GM19238 (cell line): ENCODE measurements at regions not wholly inside any gene's neighbourhood (a gene's known extent, or its start where the extent isn't known, plus 50 kb on each side); places are given as distances from the start of the nearest gene placed in this dataset.
"Not testable (repeated sequence)": the region's sequence is repeated elsewhere in the genome, so short reads cannot be mapped to it uniquely, and the experiment has no call there.

Experiments used
- DNase-seq: peaks from one replicate; pipeline ENCODE4 v3.0.0; 2011; ENCODE audit warnings: low spot score; ENCODE audit not compliant: insufficient read length

DNA sequence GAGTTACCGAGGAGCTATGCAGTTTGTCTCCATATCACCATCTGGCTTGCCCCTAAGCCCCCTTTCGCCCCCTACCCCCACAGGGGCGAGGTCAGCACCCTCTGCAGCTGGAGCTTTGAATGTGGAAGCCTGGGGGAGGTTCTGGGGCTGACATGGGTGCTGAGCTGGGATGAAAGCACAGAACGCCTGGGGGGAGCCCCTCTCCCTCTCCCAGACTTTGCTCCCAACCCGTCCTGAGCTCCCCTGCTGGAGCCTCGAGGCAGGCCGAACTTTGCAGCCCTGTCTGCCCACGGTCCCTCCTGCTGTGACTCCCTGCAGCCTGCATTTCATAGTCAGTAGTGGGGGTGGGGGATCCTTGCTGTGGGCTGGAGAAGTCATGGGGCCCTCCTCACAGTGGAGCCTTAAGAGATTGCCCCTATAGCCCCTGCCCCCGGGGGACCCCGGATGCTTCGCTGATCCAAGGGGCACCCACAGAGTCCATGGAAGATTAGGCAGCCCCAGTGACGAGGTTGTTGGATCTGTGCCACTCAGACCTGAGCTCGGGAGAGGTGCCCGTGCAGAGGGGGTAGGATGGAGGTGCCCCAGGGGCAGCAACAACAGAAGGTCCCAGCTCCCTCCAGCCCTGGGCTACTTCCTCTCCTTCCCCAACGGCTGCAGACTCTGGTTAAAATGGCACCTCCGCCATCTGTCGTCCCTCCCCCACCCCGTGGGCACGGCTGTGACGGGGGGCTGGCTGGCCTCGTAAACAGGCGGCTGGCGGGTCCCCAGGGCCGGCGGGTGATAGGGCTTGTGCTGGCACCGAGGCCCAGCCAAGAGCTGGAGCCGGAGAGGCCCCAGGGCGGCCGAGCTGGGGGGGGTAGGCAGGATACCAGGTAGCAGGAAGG lies 162.0 kb downstream of the C9orf50 start:
- DNase-seq: no peak

DNA sequence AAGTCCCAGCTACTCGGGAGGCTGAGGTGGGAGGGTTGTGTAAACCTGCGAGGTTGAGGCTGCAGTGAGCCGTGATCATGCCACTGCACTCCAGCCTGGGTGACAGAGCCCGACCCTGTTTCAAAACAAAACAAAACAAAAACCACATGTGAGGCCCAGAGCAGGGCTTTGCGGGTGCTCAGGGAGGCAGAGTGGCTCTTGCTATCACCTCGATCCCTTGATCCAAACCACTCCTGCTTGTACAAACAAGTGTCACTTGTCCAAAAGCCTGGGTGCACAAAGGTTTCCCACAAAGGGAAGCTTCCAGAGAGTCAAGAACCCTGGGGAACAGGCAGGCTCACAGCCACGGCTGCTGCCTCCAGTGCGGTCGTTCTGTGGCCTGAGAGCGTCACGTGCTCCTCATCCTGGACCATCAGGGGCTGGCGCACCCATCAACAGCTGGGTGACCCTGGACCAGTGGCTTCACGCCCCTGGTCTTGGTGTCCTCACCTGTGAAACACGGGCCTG lies 162.7 kb downstream of the C9orf50 start:
- DNase-seq: peak; percentile 51

DNA sequence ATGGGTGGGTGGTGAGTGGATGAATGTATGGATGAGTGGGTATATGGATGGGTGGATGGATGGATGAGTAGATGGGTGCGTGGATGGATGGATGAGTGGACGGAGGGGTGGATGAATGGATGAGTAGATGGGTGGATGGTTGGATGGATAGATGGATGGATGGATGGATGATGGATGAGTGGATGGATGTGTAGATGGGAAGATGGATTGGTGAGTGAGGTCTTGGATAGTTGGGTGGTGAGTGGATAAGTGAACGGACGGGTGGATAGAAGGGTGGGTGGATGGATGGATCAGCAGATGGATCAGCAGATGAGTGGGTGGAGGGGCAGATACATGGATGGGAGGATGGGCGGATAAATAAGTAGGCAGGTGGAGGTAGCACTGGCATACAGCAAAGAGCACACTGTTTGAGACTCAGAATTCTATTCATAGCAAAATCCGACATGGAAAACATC lies 163.5 kb downstream of the C9orf50 start:
- no peak for DNase-seq

DNA sequence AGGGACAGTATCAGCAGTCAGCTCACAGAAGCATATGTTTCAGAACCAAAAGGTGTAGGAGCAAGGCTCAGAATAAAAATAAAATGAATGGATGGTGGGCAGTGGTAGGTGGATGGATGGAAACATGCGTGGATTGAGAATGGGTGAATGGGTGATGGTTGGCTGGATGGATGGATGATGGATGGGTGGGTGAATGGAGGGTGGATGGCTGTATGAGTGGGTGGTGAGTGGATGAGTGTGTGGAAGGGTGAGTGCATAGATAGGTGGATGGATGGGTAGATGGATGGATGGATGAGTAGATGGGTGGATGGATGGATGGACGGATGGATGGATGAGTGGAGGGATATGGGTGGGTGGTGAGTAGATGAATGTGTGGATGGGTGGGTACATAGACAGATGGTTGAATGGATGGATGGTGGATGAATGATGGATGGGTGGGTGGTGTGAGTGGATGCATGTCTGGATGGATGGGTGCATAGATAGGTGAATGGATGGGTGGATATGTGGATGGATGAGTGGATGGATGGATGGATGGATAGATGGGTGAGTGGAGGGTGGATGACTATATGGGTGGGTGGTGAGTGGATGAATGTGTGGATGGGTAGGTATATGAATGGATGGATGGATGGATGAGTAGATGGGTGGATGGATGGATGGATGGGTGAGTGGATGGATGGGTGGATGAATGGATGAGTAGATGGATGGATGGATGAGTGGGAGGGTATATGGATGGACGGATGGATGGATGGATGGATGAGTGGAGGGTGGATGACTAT lies 164.2 kb downstream of the C9orf50 start:
- DNase-seq: no peak

DNA sequence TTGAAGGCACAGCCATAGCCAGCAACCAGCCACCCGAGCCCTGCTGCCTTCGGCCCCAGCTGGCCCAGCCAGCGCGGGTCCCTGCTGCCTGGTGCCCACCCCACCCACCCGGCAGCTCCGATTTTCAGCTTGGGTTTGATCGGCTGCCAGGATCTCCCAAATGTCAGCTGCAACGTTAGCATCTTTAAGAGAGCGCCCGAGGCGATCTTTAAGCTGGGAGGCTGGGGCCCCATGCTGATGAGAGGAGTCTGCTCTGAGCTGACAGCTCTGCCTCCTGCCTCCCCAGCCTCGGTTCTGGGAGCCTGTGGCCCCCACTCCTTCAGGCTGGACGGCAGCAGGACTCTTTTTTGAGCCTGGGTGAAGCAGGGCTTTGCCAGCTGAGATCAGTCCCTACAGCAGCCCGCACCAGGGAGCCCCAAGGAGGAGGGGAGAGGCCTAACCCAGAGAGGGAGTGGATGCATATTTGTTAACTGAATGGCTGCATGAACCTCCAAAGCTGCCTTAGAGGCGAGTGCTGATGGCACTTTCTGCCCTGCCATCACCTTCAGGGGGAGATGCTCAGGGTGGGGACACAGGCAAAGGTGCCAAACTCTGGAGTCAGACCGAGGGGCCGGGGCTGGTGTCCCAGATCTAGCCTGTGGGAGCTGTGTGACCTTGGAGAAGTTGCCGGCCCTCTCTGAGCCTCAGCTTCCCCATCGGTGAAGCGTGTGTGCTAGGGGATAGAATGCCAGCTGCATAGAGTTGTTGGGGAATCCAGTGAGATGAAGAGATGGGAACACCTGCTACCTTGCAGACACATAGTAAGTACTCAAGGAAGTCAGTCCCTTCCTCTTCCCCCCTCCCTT lies 165.5 kb downstream of the C9orf50 start:
- no peak for DNase-seq

DNA sequence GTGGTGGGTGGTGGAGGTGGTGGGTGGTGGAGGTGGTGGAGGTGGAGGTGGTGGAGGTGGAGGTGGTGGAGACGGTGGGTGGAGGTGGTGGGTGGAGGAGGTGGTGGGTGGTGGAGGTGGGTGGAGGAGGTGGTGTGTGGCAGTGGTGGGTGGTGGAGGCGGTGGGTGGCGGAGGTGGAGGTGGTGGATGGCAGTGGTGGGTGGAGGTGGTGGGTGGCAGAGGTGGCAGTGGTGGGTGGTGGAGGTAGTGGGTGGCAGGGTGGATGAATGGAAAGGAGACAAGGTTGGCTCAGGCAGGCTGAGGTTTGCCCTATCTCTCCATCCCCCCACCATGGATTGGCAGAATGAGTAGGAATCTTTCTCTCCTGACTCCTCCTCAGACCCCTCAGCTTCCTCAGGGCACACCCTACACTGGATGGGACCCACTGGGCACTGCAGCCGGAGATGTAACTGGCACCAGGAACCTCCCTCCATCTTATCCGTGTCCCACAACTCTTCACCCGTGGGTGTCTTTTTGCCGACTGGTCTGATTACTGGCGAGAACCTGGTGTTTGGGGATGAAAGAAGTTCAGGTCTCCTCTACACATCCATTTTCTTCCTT lies 166.3 kb downstream of the C9orf50 start:
- no peak for DNase-seq

DNA sequence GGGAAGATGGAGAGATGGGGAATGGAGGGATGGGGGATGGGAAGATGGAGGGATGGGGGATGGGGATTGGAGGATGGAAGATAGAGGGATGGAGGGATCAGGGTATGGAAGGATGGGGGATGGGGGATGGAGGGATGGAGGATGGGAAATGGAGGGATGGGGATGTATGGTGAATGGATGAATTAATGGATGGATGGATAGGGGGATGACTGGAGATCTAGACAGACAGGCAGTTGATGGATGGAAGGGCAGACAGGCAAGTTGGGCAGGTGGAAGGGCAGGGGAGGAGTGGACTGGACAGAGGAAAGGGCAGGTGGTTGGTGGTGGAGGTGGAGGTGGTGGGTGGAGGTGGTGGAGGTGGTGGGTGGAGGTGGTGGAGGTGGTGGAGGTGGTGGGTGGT lies 167.2 kb downstream of the C9orf50 start:
- no peak for DNase-seq

DNA sequence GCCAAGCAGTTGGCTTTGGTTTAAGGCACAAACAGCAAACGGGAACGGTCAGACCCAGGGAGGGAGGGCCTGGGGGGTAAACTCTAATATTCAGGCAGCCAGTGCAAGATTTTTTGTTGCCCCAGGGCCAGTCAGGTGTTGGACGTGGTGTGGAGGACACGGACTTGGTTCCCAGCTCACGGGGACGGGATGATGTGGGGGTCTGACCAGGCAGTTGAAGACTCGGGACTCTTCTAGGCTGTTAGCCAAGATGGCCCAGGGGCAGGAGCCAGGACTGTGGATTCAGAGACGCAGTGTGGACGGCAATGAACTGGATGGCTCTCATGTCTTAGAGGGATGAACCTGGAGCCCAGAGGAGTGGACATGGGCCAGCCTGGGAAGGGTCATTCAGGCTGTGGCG lies 169.2 kb downstream of the C9orf50 start:
- no peak for DNase-seq

DNA sequence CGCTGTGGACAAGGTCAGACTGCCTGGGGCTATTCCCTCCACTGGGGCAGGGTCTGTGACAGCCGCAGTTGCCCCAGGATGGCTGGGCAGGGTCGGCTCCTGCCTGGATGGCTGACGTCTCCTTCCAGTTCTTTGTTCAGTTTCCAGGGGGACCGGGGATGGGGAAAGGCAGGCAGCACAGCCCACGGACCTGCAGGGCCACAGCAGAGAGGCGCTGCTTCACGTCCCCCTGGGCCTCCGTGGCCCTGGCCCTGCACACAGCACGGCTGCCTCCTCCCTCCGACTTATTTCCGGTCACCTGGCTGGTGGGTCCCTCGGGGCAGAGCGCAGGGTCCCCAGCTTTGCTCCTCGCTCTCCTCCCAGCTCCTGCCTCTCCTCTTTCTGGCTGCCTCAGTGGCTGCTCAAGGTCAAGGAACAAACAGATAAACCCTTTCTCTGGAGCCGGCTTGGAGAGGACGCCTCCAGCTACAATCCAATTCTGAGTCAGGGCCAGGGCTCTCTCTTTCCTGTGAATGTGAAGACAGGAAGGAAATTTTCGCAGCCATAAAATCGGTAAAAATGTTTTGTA lies 169.7 kb downstream of the C9orf50 start:
- no peak for DNase-seq

DNA sequence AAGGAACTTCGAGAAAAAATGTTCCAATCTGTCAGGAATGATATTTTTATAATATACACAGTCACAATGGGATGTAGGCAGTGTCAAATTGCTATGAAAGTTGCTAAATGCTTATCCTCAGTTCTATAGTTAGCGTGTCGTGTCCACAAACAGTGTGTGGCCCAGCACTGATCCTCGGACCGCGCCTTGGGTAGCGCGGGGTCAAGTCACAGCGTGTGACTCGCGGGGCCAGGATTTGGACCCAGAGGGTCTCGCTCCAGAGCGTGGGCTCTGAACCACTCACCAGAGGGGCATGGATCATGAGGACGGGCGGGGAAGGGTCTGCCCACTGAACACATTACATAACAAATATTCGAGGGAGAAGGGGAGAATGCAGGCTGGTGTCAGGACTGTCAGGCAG lies 171.8 kb downstream of the C9orf50 start:
- no peak for DNase-seq

DNA sequence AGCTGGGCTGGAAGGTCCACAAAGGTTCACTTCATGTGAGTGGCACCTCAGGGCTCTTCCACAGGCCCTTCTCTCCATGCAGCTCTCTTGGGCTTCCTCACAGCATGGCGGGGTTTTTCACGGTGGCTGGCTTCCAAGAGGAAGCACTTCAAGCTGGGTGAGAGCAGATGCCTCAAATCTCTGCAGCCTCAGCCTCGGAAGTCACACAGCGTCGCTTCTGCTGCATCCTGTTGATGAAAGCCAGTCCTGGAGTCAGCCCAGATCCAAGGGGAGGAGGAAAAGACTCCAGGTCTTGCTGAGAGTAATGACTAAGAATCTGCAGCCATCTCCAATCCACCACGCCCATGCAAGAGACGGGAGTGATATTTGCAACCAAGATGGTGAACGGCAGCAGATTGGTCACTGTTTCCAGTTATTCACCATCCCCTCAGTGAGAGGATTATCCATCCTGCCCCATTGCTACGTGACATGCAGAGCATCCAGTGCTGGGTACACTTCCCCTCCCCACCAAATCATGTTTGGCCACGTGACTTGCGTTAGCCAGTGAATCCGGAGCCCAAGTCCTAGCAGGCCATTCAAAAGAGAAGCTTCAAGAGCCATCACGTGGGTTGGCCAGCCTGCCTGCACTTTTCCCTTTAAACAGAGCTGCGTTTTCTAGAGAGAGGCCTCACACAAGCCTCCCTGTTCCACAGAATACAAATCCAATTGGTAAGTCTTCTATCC lies 173.9 kb downstream of the C9orf50 start:
- no peak for DNase-seq

DNA sequence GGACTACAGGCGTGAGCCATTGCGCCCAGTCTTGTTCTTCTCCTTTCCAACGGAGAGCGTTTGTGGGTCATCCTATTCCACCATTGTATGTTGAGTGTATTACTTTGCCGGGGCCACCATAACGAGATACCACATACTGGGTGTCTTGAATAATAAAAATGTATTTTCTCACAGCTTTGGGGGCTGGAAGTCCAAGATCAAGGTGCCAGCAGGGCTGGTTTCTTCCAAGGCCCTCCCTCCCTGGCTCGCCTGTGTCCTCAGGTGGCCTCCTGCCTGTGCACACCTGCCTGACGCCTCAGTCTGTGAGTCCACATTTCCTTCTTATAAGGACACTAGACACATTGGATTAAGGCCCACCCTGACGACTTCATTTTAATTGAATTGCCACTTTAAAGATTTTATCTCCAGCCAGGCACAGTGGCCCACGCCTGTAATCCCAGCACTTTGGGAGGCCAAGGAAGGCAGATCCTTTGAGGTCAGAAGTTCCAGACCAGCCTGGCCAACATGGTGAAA lies 175.1 kb downstream of the C9orf50 start:
- no peak for DNase-seq

DNA sequence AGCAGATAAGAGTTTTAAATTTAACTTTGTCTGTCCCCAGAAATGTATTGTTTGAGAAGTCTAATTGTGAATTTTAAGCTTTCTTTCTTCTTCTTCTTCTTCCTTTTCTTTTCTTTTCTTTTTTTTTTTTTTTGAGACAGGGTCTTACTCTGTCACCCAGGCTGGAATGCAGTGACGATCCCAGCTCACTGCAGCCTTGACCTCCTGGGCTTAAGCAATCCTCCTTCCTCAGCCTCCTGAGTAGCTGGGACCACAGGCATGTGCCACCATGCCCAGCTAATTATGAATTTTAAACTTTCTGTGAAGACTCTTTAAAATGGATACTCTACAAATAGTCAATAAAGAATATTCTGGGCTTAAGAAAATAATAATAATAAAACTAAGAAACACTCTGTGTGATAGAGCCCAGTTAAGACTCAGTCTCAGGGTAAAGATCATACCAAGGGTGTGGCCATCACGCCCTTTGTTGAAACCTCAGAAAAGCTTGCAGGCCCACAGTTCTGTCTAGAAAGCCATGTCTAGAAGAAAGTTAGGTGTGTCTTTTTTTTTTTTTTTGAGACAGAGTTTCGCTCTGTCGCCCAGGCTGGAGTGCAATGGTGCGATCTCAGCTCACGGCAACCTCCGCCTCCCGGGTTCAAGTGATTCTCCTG lies 177.3 kb downstream of the C9orf50 start:
- DNase-seq: not testable (repeated sequence)

DNA sequence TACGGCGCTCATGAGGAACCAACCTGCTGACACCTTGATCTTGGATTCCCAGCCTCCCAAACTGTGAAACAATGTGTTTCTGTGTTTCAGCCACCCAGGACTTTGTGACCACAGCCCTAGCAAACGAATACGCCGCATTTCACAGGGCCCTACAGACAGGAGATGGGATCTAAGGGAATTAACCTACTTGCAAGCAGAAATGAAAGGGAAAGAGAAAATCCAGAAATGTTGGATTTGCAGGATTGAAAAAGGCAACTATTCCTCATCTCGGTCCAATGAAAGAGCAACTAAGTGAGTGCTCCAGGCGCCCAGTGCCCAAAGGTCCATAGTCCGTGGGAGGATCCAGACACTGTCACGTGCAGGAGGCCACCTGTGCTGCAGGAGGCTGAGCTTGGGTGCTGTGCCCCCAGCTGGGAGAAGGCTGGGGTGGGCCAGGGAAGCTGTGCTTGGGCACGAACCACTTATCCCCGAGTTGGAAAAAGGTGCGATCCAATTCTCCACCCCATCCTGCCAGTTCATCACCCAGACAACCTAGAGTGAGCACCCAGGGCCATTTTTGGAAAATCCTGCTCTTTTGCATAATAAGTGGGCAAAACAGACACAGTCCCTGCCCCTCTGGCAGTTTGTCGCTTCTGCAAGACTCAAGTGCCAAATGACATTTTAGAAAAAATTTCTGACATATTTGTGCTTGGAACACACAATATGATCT lies 177.9 kb downstream of the C9orf50 start:
- no peak for DNase-seq

DNA sequence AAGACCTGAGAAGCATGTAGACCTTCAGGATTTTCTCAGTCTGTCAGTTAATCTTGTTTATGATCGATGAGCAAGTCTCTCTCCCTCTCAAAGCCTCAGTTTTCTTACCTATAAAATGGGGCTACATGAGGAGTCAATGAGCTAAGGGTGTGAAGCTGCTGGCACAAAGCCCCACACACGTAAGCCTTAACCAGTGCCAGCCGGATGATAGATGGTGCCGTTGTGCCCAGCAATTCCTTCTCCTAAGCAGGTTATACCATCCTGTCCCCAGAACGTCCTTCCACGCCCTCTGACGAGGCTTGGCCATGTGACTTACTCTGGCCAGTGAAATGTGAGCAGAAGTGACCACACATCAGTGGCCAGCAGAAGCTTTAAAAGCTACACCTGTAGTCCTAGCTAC lies 179.0 kb downstream of the C9orf50 start:
- no peak for DNase-seq

DNA sequence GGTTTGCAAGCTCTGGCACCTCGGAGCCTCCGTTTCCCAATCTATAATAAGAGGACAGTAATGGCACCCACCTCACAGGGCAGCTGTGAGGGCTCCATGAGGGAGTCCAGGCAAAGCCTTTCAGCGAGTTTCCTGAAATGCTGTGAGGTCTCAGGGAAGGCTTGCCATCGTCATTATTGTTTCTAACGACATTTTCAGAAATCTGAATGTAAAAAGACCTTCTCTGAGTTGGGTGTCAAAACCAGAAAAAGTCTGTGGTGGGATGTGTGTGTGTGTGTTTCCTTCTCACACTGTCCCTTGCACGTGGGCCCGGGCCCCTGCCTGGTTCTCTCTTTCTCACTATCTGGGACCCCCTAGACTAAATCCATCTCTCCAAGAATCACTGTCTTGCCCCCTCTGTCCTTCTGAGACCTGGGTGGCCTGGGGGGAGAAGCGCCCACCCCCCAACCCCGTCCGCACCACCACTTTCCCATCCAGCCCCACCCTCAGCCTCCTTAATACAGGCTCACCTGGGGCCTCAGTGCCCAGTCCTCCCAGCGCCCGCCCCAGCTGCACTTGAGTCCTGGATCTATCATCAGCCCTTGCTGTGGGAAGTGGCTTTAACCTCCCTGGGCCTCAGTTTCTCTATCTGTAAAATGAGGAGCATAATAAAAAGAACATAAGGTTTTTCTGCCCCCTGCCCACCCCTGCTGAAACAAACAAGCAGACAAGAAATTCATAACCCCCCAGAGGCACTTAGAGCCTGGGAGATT lies 180.3 kb downstream of the C9orf50 start:
- no peak for DNase-seq

DNA sequence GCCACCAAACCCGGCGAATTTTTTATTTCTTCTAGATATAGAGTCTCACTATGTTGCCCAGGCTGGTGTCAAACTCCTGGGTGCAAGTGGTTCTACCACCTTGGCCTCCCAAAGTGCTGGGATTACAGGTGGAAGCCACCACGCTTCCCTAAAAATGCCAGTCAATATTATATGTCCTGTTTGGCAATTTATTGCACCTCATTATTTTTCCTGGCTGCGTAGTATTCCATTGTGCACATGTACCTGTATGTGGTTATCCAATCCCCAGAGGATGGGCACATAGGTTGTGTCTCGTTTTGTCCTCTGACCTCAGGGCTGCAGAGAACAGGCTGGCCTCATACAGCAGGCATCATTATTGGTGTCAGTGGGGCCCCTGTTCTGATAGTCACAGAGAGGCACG lies 181.7 kb downstream of the C9orf50 start:
- no peak for DNase-seq
